HG03139 (cell line): ENCODE measurements at regions not wholly inside any gene's neighbourhood (a gene's known extent, or its start where the extent isn't known, plus 50 kb on each side); places are given as distances from the start of the nearest gene placed in this dataset.
"Not testable (repeated sequence)": the region's sequence is repeated elsewhere in the genome, so short reads cannot be mapped to it uniquely, and the experiment has no call there.

Experiments
- ATAC-seq: cut with Tn5 transposase; IDR thresholded peaks from one replicate; pipeline ENCODE4 v1.9.1; 2021; ENCODE audit not compliant: unreplicated experiment

DNA sequence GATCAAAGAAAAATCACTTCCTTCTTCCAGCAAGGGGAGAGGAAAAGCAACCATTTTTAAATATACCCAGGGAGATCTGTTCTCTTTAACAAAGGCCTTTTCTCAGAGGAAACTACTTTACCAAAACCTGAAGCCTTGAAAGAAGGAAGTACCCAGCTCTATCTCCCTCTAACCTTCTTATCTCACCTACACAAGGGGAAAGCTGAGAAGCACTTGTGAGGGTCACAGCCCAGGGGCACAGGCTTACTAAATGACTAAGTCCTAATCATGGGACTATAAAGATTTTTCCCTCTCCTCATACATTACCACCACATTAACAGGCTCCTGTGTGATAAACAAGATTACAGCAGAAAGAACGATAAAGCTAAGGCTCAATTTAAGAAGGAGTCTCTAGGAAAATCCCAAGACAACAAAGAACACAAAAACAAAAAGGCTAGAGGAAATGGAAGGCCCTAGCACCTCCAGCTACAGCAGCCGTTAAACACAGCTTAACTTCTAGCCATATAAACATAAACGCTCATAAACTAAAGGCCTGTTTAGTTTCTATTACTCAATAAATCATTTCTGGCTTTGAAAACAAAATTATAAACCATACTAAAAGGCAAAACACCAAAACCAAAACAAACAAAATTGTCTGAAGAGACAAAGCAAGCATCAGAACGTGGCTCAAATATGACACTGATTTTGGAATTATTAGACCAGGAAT lies 284.9 kb upstream of the ECI2 start:
- no peak for ATAC-seq

DNA sequence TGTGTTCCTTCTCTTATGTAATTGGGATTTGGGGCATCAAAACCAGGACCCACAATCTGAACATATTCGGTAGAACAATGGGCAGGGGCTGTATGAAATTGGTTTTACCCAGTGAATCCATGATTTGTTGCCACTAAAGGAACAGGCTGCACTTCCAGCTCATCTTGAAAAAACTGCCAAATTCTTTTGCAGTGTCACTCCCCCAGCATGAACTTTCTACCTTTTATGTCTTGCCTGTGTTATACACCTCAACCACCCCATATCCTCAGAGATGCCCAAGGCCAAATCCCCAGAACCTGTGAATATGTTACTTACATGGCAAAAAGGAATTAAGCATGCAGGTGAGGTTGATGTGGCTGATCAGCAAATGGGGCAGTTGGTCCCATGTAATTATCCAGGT lies 280.2 kb upstream of the ECI2 start:
- no peak for ATAC-seq

DNA sequence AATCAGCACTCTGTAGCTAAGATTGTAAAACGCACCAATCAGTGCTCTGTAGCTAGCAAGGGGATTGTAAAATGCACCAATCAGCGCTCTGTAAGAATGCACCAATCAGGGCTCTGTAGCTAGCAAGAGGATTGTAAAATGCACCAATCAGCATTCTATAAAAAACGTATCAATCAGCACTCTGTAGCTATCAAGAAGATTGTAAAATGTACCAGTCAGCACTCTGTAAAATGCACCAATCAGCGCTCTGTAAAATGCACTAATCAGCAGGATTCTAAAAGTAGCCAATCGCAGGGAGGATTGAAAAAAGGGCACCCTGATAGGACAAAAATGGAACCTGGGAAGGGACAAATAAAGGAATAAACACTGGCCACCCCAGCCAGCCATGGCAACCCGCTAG lies 278.7 kb upstream of the ECI2 start:
- not testable (repeated sequence) for ATAC-seq

DNA sequence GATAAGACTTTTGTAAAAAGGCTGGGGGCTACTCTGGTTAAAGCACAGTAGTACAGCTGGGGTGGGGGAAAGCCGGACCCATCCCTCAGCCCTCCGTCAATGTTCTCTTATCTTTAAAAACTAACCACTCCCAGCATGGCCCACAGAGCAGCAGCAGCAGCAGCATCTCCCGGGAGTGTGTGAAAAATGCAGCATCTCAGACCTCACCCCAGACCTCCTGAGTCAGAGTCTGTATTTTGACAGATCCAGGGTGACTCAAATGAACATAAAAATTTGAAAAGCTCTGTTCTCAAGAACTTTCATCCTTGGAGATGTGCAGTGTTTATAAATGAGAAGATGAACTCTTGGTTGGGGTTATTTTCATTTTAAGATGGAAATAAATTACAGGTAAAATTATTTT lies 277.7 kb upstream of the ECI2 start:
- no peak for ATAC-seq

DNA sequence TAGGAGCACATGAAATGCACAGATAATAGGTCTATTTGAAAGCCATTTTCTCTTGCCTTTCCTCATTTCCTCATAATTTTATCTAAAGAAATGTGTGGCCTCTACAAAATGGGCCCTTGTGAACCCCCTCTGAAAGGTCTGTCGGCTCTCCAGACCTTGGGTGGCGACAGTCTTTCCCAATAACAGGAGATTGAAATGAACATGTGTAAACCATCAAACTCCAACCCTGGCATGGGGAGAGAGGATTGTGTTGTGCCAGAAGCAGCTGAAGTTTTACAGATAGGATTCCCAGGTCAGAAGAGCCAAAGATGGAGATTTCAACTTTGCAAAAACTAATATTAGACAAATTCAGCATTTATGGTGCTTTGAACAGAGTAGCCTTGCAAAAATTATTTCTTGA lies 277.1 kb upstream of the ECI2 start:
- ATAC-seq: no peak

DNA sequence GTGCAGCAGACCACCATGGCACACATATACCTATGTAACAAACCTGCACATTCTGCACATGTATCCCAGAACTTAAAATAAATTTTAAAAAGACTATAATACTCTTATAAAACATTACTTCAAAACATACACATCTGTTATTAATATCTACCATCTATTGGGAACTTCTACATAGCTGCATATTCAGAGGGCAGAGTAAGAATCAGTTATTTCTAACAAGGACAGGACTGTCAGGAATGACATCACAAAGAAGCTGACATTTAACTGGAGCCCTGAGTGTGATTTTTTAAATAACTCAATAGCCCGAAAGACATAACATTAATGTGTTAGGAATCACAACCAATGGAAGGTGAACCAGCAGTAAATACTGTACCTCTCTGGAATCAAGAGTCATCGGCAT lies 276.7 kb upstream of the ECI2 start:
- no peak for ATAC-seq

DNA sequence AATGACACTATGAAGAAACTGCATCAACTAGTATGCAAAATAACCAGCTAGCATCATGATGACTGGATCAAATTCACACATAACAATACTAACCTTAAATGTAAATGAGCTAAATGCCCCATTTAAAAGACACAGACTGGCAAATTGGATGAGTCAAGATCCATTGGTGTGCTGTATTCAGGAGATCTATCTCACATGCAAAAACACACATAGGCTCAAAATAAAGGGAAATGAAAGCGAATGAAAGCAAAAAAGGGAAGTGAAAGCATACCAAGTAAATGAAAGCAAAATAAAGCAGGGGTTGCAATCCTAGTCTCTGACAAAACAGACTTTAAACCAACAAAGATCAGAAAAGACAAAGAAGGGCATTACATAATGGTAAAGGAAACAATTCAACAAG lies 272.3 kb upstream of the ECI2 start:
- peak; percentile 97 for ATAC-seq

DNA sequence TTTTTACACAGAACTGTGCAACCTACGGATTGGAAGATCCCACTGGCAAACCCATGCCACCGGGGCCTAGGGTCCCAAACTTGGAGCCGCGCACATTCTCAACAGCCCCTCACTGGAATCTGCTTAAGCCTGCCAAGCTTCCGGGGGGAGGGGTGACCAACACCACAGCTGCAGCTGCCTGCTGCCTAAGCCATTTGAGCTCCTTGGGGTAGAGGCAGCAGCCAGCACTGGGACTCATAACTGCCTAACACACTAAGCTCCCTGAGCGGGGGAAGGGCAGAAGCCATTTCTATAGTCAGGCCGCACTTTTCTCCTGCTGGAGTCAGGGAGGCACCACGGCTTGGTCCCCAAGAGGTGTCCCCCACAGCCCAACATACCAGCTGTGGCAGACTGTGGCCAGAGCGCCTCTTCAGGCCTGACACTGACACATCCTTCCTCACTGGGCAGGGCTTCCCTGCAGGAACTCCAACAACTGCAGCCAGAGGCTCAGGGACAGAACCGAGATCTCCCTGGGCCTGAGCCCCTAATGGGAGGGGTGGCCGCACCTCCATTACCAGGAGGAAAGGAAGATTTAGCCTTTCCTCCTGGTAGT lies 270.3 kb upstream of the ECI2 start:
- no peak for ATAC-seq

DNA sequence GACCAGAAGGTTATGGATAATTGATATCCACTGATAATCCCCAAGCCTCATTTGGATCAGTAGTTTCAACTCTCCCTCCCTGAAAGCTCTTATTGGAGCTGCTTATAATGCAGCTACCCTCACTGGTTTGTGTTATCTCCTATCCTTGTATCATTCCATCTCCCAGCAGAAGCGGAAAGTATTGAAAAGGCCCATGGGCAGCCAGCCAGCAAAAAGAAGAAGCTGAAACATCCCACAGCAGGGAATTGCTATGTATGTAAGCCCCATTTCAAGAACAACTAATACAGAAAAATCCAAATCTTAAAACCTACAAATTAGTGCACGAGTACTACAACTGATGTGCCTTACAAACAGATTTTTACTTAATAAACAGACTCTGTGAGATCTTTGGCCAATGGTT lies 269.0 kb upstream of the ECI2 start:
- ATAC-seq: no peak

DNA sequence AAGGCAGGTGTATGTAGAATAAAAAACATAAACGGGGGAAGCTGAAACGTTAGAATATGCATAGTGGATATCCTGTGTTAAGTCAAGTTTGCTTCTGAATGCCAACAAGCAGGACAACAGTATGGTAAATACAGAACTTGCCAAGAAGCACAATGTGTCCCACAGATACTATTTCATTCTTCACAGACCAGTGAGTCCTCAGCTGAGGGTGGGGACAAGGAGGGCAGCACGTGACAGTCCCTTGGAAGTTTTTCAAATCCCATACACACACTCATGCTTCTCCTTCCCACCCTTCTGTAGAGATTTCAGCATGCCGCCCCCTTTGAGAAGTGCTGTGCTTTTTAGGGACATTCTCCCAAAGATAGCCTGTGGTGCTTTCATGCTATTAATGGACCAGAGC lies 268.5 kb upstream of the ECI2 start:
- no peak for ATAC-seq

DNA sequence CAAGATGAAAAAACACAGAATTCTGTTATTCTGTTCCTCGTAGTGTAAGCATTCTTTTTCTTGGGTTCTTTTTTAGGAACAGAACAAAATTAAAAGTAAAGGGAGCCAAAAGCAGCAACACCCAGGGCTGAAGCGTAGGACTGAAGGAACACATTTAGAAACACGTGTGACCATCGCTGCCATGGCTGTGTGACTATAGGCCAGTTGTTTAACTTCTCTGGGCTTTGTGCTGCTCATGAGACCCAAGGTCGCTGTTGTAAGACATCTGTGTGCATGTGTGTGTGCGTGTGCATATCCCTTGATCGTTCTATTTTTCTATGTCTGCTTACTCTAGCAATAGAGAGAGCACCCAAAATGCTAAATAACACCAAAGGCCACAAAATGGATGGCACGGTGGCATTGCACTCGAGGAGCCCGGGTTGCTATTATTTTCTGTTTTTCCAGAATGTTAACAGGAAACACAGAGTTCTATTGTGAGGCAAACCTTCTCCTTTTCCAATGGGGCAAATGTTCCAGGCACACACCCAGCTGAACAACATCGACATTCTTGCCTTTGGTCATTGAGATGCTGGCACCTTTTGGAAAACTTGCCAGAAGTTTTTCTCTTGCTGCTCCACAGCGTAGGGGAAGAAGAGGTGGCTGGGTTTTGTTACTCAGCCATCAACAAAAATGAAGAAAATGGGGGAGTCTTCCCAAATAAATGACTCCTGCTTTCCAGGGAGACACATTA lies 267.8 kb upstream of the ECI2 start:
- no peak for ATAC-seq

DNA sequence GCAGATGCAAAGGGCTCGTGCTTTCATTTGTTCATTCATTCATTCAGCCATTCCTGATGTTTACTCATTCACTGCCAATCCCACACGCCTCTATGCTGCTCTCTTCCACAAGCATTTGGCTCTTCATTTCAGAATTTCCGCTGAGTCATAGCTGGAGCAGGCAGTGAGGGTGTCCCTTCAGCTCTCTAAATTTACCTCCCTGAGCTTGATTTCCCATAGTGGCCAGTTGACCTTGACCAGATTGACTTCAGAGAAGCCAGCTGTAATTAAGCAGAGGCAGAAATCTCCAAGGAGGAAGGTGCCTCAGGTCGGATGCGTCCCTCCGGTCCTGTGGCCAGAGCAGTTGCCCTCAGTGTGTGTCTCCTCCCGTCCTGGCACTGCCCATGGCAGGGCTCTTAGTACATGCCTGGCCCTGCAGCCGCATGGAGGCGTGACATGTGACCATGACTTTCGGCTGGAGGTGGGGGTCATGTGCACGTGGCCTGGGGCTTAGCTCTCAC lies 267.2 kb upstream of the ECI2 start:
- no peak for ATAC-seq

DNA sequence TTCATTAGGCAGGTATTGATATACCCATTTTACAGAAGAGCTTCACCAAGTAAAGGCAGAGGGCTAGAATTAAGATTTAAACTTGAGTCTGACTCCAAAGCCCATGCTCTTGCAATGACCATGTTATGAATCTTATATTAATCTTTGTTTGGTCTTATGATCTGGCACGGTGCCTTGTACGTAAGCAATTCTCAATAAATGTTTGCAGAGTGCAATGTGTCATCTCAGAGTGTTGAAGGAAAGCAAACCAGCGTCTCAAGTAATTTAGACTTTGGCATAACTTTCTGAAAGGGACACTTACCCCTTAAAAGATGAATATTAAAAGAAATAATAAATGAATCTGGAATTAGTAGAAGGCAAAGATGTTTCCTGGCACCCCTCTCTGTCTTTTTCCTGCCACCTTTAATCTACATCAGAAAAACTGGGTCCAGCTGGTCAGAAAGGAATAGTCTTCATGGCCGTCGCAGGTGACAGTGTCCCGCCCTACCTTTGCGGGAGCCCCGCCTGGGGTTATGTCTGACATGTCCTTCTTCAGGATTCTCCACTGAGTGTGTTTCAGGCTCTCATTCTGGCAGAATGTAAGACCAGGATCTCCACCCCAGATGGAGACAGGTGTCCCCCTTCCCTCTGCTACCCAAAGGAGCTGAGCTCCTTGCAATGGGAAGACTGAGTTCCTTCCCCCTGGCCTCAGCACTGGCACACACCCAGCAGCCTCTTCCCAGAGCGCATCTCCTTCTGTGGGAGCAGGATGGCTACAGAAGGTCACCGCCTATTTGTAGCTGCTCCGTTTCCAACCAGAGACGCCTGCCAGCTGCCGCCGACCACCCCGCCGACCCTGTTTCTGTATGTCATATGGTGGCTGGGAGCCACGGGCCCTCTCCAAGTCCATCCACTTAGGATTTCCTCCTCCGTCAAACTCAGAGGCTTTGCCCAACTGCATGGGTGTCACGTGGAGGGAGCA lies 266.3 kb upstream of the ECI2 start:
- ATAC-seq: no peak

DNA sequence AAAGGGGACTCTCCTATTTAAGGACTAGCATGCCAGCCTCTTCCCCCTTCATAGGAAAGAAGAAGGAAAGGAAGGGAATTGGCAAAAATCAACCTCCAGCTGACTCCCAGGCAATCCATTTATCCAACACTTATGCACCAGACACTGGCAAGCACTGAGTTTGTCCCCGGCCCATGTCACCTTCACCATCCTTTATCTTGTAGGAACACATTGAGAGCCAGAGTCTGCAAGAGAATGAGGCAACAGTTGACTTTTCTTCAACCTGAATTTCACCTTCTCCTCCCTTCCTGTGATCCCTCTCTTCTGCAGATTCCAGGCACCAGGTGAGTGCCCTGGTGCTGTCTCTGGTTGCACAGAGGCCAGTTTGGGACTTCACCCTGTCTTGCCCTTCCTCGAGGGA lies 264.3 kb upstream of the ECI2 start:
- ATAC-seq: no peak

DNA sequence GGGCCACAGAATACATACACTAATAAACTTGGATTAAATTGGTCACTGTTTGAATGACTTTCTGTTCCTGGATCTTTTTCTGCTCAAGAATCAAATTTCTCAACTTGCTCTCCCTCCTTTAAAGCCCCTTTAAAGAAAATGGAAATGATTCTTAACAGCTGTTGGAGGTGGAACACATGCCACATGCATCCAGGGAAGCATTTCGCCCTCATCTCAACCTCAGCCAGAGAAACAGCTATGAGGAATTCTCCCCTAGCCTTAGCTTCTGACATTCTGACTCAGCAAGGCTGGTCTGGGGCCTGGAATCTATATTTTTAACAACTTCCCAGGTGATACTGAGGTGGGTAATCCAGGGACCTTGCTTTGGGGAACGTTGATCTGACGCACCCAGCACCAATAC lies 263.4 kb upstream of the ECI2 start:
- no peak for ATAC-seq

DNA sequence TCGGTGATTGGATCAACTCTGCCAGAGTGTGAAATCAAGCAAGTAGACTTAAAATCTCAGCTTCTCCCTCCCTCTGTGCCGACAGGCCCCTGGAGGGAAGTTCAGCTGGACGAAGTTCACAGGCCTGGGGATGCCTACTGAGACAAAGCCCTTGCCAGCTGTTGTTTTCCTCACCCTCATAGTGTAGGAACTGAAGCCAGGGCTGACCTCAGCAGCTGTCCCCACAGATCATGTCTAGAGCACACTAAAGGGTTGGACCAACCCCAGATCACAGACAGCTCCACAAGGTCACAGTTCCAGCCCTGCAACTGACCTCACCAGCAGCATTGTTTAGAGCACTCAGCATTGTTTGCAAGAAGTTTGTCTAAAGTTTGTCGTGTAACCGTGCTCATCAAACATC lies 261.9 kb upstream of the ECI2 start:
- ATAC-seq: no peak

DNA sequence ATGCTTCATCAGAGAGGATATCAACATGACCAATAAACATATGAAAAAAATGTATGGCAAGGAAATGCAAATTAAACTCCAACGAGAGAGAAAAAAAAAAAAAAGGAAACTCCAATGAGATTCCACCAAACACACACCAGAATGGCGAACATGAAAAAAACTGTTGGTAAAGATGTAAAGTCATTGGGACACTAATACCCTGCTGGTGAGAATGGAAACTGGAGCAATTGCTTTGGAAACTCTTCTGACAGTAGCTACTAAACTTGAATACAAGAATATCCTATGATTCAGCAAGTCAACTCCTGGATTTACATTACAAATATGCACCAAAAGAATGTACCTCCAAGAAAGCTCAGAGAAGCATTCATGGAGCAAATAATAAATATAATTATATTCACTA lies 260.7 kb upstream of the ECI2 start:
- no peak for ATAC-seq

DNA sequence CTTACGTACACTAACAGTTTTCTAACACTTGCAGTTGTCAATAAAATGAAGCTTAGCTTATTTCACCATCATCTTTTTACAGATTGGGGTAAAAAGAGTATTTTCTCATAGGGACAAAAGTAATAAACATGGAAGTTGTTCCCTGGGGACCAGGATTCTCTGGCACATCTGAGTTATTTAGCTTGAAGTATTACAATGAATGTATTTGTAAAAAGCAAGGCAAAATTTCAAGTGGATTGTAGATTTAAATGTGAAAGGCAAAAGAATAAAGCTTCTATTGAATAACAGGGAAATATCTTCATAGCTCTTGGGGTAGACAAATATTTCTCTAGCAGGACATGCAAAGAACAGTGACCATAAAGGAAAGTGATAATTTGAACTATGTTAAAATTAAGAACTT lies 260.0 kb upstream of the ECI2 start:
- ATAC-seq: no peak

DNA sequence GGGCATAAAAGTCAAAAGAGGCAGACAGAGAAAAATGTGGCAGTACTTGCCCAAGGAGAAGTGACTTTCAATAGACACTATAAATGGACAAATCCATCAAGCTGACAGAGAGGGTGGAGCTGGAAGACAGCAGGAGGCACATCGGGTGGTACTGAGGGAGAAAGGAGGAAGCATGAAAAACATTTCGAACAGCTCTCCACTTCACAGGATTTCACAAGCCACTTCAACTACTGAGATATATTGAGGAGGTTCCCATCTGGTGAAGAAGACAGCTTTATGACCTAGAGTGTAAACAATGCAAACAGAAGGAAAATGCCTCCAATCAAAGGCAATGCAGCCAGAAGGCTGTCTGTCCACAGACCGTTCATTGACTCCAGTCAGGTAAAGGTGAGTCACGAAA lies 259.4 kb upstream of the ECI2 start:
- ATAC-seq: no peak

DNA sequence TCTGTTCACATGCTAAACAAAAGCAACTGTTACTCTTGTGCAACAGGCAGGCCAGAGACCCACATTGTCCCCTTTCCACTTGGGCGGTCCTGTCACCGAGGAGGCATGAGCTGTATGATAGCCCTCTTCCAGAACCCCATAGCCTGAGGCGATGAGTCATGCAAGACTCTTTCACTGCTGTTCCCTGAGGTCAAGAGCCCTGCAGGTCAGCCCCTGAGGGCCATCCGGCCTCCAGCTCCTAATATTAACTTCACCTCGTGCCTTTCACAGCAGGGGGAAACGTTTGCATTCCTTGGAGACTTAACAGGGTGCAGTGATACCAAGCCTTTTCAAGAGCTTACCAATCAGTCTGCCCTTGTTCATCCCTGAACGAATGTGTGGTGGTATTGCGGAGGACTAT lies 253.3 kb upstream of the ECI2 start:
- ATAC-seq: no peak

DNA sequence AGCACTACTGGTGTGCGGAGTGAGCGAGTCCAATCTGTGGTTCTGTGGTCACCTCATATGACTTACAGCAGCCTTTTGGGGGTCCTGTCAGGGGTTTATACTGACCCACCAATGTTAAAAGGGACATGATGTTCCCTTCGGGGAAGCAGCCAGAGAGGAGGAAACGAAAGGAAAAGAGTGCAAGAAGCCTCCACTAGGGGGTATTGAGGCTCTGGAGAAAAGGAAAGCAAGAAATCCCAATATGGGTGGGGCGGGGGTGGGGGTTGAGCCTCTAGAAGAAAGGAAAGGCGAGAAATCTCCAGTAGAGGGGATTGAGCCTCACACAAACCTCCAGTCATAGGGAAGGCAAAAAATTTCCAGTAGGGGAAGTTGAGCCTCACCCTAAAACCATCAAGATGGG lies 249.3 kb upstream of the ECI2 start:
- no peak for ATAC-seq
